COLO668 (cell line): ENCODE measurements at regions not wholly inside any gene's neighbourhood (a gene's known extent, or its start where the extent isn't known, plus 50 kb on each side); places are given as distances from the start of the nearest gene placed in this dataset.

Experiments
- DNase-seq: peaks from one replicate; lab custom pipeline; 2025; ENCODE audit not compliant: unreplicated experiment; lab: John Stamatoyannopoulos, UW

GRCh38 chr12:124096109-124096508, 123.1 kb downstream of the ZNF664 start:
- no peak for DNase-seq

GRCh38 chr12:124096869-124097434, 123.9 kb downstream of the ZNF664 start:
- no peak for DNase-seq

- DNase-seq: no peak
Observed at GRCh38 chr12:124097701-124098100, 124.7 kb downstream of the ZNF664 start.

- no peak for DNase-seq
Observed at GRCh38 chr12:124098101-124098757, 125.2 kb downstream of the ZNF664 start.

GRCh38 chr12:124098887-124099286, 125.9 kb downstream of the ZNF664 start:
- no peak for DNase-seq

- no peak for DNase-seq
Observed at GRCh38 chr12:124099661-124100060, 126.6 kb downstream of the ZNF664 start.

GRCh38 chr12:124100572-124101178, 127.7 kb downstream of the ZNF664 start:
- no peak for DNase-seq

GRCh38 chr12:124105546-124105945, 132.5 kb downstream of the ZNF664 start:
- DNase-seq: no peak

- no peak for DNase-seq
Observed at GRCh38 chr12:124107351-124107750, 134.3 kb downstream of the ZNF664 start.

- no peak for DNase-seq
Observed at GRCh38 chr12:124109760-124110159, 136.7 kb downstream of the ZNF664 start.

GRCh38 chr12:124110372-124110883, 137.4 kb downstream of the ZNF664 start:
- no peak for DNase-seq

GRCh38 chr12:124111006-124111405, 138.0 kb downstream of the ZNF664 start:
- DNase-seq: no peak

- DNase-seq: no peak
Observed at GRCh38 chr12:124114316-124114715, 141.3 kb downstream of the ZNF664 start.

- no peak for DNase-seq
Observed at GRCh38 chr12:124115496-124115895, 142.5 kb downstream of the ZNF664 start.

- DNase-seq: no peak
Observed at GRCh38 chr12:124115976-124116690, 143.1 kb downstream of the ZNF664 start.

- DNase-seq: no peak
Observed at GRCh38 chr12:124120739-124121138, 147.7 kb downstream of the ZNF664 start.

GRCh38 chr12:124122722-124123121, 149.7 kb downstream of the ZNF664 start:
- DNase-seq: no peak

- no peak for DNase-seq
Observed at GRCh38 chr12:124123296-124124000, 150.4 kb downstream of the ZNF664 start.

- peak; percentile 79 for DNase-seq
Observed at GRCh38 chr12:124125203-124125871, 152.3 kb downstream of the ZNF664 start.

GRCh38 chr12:124126950-124127655, 154.1 kb downstream of the ZNF664 start:
- DNase-seq: no peak
